HEK293 (cell line): ENCODE measurements at regions not wholly inside any gene's neighbourhood (a gene's known extent, or its start where the extent isn't known, plus 50 kb on each side); places are given as distances from the start of the nearest gene placed in this dataset.

Source experiments
- CTCF ChIP-seq: fragments of 450-650 bp; formaldehyde crosslinking; IDR thresholded peaks from 2 replicates; pipeline ENCODE4 v1.5.1; 2016; ENCODE audit warnings: missing biosample characterization, missing genetic modification characterization
- SETDB1 ChIP-seq: IDR thresholded peaks from one replicate; pipeline ENCODE4 v1.6.1; 2017; ENCODE audit warnings: mild to moderate bottlenecking, low read length, moderate library complexity, mixed read lengths; ENCODE audit not compliant: insufficient read length
- ZNF292 ChIP-seq: fragments of 450-650 bp; formaldehyde crosslinking; IDR thresholded peaks from 2 replicates; pipeline ENCODE4 v1.5.1; 2016; ENCODE audit warnings: low read depth, missing biosample characterization, missing genetic modification characterization, borderline replicate concordance

GRCh38 chr7:136168821-136169220 is 191.7 kb upstream of the MTPN start:
- TF ChIP-seq ZNF292 (tag by site-specific recombination) (no peak), CTCF (tag by site-specific recombination) (no peak), SETDB1 (no peak)
